HG03108 (cell line): ENCODE measurements at regions not wholly inside any gene's neighbourhood (a gene's known extent, or its start where the extent isn't known, plus 50 kb on each side); places are given as distances from the start of the nearest gene placed in this dataset.

Source experiments
- ATAC-seq: cut with Tn5 transposase; IDR thresholded peaks from one replicate; pipeline ENCODE4 v1.9.1; 2021; ENCODE audit warnings: moderate library complexity; ENCODE audit not compliant: unreplicated experiment

- ATAC-seq: no peak
Measured at GRCh38 chr1:199151634-199152425, 513.0 kb downstream of the PTPRC start.

DNA sequence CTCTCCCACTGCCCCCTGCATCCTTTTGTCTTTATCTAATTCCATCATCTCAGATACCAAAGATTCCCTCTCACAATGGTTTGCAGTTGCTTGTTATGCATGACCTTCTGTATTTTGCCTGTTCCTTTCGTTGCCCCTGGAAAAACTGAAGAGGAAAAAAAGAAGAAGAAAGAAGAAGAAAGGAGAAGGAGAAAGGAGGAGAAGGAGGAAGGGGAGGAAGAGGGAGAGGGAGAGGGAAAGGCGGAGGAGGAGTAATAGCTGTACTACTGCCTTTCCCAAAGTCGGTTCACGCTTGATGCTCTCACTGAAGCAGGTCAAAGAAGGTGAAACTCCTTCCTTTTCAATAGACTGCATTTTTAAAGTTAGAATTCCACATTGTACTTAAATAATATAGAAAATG, 513.8 kb downstream of the PTPRC start:
- ATAC-seq: no peak

DNA sequence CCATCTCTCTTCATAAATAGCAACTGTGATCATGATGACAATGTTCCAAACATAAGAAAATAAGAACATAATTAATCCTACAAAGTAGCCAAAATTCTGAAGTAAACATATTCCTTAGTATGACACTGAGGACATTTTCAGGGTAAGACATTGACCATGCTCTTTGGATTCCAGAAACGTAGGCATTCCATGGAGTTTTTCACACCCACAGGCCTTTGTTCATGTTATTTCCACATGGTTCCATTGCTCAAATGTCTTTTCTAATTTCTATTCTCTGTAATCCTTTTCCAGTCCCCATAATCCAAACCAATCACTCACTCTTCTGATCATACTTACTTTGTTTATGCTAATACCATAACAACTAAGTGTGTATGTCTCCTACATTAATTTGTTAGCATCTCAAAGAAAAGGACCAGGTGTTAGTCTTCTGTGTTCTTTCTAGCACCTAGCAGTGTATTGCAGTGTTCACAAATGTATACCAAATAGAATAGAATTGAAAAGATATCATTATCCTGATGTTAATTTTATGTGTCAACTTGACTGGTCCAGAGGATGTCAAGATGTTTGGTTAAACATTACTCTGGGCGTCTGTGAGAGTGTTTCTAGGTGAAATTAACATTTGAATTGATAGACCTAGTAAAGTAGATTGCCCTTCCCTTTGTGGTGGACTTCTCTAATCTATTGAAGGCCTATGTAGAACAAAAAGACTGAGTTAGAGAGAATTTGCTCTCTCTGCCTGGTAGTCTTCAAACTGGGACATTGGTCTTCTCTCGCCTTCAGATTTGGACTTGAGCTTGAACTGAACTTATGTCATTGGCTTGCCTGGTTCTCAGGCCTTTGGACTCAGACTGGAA, 516.6 kb downstream of the PTPRC start:
- ATAC-seq: no peak

- ATAC-seq: no peak
Measured at GRCh38 chr1:199157494-199157893, 518.7 kb downstream of the PTPRC start.

DNA sequence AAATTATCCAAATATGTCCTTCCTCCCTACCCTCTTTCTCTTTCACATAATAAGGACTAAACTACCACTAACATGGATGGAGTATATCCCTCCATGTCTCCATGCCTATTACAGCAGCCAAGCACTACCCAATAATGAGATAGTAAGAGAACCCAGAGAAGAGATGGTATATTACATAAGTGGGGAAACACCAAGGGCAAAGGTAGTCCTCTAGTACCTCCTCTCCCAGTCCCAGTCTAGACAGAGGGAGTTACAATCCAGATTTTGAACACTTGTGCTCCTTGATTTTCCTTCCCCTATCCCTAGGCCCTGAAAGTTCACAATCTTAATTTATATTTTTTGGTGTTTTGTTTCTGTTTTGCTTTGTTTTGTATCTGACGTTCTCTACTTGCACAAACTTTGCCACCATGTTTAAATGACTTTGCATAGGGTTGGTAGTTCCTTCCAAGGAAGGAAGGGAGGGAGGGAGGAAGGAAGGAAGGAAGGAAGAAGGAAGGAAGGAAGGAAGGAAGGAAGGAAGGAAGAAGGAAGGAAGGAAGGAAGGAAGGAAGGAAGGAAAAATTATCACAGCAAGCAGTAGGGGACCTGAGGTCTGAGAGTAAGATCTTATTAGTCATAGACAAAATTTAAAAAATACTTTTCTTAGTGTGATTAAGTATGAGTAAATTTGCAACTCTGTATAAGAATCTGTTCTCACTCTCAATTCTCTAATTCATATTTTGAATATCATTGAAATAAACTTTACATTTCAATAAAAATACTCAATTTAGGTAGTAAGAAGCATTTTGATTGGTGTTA, 521.9 kb downstream of the PTPRC start:
- no peak for ATAC-seq

- no peak for ATAC-seq
Measured at GRCh38 chr1:199161319-199161680, 522.5 kb downstream of the PTPRC start.

DNA sequence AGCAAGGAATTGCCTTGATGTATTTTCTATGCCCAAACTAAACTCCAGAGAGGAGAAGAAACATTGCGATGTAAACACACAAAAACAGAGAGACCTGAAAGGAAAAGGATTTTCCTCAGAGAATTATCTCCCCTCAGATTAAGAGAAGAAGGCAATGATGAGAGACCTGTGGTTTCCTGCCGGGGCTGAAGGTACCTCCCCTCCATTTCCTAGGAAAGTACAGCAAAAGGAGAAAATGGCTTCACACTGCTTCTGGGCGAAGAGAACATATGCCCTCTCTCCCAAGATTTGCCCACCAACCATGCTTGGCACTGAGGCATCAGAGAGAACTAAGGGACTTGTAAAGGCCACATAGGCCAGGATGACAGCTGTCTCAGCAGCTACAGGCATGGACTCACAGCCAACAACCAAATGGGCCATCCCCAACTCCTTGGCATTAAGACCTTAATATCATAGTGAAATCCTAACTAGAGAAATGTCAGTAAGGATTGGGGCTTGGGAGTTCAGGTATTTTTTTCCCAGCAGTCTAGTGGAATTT, 523.0 kb downstream of the PTPRC start:
- ATAC-seq: no peak

- no peak for ATAC-seq
Measured at GRCh38 chr1:199163267-199163666, 524.4 kb downstream of the PTPRC start.

GRCh38 chr1:199163670-199164069, 524.8 kb downstream of the PTPRC start:
- no peak for ATAC-seq

DNA sequence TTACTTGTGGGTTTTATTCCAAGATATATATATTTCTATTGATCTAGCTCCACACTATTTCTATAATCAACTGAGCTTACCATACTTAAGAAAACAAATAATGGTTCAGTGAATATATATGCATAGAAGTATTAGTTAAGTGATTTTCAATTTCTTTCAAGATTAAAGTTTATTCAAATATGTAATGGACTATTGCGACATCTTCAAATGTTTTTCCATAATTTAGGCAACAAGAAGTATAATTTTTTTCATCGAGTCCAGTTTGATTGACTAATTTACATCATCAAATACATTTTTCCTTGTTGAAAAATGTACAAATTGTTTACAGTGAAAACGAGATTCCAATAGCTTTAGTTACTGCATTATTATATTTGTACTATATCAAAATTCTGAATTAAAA, 528.6 kb downstream of the PTPRC start:
- no peak for ATAC-seq

DNA sequence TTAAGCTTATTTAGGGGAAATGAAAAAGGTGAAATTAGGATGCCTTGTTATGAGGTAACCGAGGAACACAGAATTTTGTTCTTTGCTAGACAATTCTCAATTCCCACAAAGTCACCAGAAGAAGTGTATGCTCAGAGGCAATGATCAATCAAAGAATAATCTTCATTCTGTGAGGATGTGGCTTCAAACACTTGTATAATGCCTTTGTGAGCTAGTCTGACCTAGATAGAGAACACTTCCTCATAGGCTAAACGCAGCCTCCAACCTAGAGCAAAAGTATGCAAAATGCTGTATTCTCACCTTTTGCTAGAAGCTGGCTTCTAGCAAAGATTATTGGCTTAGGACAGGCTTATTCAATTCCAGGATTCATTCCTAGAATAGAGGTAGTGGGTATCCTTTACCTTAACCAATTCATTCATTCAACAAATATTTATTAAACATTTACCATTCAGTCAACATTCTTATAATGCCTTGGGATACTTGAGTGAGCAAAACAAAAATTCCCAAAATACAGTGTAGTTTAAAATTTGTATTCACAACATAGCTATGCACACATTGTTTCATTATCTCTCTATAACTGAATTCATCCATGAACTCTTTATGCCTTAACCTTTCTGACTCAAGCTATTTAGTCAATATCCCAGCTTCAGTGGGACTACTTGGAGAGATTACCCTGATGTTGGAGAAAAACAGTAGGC, 530.2 kb downstream of the PTPRC start:
- ATAC-seq: no peak

- ATAC-seq: no peak
Measured at GRCh38 chr1:199170711-199171110, 531.9 kb downstream of the PTPRC start.

- ATAC-seq: no peak
Measured at GRCh38 chr1:199172171-199173124, 533.6 kb downstream of the PTPRC start.

GRCh38 chr1:199173356-199173755, 534.5 kb downstream of the PTPRC start:
- peak; percentile 86 for ATAC-seq

DNA sequence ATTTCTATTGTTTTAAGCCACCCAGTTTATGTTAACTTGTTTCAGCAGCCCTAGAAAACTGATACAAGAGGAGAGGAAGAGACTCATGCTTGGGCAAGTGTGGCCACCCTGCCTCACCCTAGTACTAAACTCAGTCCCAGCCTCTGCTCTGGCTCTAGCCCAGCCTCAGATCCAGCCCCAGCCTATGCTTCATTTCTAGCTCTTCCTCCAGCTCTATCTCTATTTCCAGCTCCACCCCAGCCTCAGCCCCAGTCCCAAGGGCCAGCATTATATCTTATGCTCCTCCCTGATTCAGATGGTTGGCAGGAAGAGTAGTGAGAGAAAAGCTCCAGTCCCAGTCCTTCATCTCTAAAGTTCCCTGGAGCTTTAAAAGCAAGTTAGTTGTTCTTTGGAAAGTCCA, 535.5 kb downstream of the PTPRC start:
- no peak for ATAC-seq

GRCh38 chr1:199176713-199177112, 537.9 kb downstream of the PTPRC start:
- ATAC-seq: no peak

DNA sequence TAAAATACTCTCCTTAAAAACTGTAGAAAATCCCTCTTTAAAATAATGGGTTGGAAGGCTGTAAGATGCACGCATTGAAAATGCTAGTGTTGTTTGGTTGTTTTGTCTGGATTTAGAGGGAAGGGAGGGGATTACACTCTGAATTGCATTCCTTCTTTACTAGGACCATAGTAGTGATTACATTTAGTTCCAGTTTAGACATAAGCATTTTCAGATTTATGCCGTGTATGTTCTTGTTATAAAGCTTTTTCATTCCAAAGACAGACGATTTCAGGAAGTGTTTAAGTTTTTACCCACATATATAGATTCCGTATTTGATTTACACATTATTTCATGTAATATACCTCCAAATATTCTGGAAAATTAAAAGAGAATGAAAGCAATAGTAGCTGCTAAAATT, 538.4 kb downstream of the PTPRC start:
- no peak for ATAC-seq

DNA sequence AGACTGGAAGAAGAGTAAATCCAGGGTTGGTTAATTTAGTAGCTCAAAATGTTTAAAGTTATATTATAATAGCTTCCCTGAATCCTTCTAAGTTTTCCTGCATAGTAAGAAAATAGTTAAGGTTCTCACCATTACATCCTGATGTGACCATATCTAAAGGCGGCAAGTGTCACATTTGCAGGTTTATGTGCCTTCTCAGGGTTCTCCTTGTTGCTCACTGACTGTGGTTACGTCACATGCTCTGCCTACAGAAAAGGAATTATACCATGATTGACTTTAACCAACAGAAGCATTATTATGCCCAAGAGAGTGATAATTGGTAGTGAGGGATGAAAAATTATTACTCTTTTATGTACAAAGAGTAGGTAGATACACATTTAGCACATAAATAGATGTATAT, 539.8 kb downstream of the PTPRC start:
- no peak for ATAC-seq

DNA sequence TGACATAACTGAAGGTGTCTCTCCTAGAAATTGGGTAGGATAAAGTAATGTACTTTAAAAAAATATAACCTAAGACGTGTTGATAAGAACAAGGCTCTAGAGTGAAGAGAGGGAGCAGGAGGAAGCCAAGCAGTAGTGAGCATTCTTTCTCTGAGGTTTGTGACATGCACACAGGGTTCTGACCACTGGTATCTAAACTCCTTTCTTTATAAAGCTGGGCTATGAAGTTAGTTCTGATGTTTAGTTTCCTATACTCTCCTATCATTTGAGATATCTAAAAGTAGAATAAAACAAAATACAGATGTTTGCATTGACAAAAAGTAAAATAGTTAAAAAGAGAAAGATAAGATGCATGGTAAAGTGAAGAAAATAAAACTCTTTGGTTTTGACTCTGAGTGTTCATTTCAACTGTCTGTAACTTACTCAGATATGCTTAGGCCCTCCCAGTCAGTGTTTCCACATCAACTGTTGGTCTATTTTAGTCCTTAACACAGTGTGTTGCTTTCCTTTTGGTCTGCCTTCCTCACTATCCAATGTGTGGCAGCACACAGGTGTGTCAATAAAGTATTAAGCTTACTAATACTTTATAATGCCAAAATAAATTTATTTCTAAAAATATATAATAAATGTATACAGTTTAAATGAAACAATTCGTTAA, 543.5 kb downstream of the PTPRC start:
- no peak for ATAC-seq
